ENCODE measurements at regions not wholly inside any gene's neighbourhood (a gene's known extent, or its start where the extent isn't known, plus 50 kb on each side); places are given as distances from the start of the nearest gene placed in this dataset.
A peak's percentile ranks its signal among the peaks of the same experiment; 100 is the strongest.

DNA sequence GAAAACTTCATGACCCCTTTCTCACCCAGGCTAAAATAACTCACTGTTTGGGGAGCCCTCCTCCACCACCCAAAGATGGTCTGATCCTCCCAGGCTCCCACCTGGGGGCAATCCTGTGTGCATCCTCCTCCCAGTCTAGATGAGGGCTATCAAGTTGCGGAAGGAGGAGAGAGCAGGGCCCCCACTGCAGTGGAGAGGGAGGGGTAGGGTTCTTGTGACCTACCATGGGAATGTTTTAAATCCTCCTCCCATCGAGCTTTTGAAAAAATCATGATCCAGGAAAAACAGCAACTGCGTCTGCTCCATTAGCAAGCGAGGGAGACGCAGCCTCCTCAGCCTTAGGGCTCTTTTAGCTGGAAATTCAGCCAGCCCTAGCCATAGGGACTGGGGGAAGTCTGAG lies 80.0 kb downstream of the NAV1 start:
- DNase-seq (ENCODE audit: low read depth): no peak
- TF ChIP-seq, protein P1, sequence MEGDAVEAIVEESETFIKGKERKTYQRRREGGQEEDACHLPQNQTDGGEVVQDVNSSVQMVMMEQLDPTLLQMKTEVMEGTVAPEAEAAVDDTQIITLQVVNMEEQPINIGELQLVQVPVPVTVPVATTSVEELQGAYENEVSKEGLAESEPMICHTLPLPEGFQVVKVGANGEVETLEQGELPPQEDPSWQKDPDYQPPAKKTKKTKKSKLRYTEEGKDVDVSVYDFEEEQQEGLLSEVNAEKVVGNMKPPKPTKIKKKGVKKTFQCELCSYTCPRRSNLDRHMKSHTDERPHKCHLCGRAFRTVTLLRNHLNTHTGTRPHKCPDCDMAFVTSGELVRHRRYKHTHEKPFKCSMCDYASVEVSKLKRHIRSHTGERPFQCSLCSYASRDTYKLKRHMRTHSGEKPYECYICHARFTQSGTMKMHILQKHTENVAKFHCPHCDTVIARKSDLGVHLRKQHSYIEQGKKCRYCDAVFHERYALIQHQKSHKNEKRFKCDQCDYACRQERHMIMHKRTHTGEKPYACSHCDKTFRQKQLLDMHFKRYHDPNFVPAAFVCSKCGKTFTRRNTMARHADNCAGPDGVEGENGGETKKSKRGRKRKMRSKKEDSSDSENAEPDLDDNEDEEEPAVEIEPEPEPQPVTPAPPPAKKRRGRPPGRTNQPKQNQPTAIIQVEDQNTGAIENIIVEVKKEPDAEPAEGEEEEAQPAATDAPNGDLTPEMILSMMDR (IDR thresholded peaks at IDR 0.05; ENCODE audit: insufficient read depth, low read depth, low read length, missing control alignments): no peak
- no peak overlapping the region for H3K4me3 ChIP-seq (ENCODE audit: low read length)

DNA sequence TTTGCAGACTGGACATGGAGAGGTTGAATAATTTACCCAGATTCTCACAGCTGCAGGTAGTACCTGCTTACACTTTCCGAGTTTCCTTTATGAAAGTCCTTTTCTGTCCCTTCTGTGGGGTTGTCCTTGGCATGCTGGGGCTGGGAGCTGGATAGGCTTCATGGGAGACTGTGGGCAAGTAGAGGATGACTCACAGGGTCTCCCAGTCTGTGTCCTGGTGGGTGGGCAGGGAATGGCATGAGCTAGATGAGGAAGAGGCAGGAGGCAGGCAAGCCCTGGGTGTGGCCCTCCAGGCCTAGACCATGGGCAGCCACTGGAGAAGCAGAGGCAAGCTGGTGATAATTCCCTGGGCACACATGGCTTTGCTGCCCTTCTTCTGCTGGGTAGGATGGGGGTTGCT lies 80.6 kb downstream of the NAV1 start:
- TF ChIP-seq, protein P1 (IDR thresholded peaks at IDR 0.05; ENCODE audit: insufficient read depth, low read depth, low read length, missing control alignments): no peak
- no peak overlapping the region for H3K4me3 ChIP-seq (ENCODE audit: low read length)
- DNase-seq (ENCODE audit: low read depth): no peak

DNA sequence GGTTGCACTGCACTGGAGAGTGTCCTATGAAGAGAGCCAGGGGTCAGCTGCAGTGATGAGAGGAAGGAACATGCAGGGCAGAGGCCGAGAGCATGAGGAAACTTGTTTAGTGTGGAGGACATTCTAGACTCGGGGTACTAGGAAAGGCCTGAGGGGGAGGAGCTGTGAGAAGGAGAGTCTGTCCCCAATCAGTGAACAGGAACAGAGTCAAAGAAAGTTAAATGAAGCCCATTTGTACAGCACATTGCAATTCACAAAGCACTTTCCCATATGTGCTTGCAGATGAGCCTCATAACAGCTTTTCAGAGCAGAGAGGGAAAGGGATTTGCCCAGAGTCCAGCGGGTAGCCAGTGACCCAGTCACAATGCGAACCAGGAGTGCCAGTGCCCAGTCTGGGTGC lies 83.4 kb downstream of the NAV1 start:
- TF ChIP-seq, protein P1 (IDR thresholded peaks at IDR 0.05; ENCODE audit: insufficient read depth, low read depth, low read length, missing control alignments): no peak
- no peak for DNase-seq (ENCODE audit: low read depth)
- no peak overlapping the region for H3K4me3 ChIP-seq (ENCODE audit: low read length)

DNA sequence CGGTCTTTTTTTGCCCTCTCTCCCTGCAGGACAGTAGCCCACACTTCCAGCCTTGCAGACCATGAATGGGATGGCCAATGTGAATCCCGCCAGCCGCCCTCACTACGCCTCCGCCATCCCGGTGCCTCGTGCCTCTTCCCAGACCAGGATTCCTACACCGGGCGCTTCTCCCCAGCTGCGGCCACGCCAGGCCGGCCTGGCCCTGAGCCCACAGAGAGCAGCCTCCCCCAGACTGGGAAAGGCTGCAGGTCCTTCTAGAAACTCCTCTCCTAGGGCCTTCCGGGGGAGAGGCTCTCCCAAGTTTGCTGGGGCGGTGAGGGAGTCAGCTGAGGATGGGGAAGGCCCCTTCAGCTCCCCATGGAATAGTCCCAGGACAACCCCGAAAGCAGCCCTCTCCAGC lies 83.9 kb downstream of the NAV1 start:
- H3K4me3 ChIP-seq (ENCODE audit: low read length): no peak overlapping the region
- DNase-seq (ENCODE audit: low read depth): no peak
- TF ChIP-seq, protein P1 (IDR thresholded peaks at IDR 0.05; ENCODE audit: insufficient read depth, low read depth, low read length, missing control alignments): no peak

DNA sequence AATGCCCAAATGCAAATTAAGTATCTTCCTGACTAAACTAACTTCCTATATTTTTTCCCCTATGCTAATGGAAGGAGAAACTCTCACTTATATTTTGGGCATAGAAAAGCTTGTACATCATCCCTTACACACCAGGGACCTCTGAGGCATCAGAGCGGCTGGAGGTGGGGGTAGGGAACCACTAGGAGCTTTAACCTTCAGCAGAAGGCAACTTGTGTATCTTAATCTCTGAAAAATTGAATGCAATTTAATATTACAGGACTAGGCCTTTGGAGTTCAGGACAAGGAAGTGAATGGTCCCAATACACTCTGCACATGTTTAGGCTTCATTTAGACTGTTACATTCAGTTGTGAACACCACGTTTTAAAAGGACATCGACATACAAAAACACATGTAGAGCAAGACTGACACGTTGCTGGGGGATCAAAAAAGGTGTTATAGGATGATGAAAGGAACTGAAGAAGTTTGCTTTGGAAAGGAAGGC lies 85.9 kb downstream of the NAV1 start:
- H3K4me3 ChIP-seq (ENCODE audit: low read length): no peak overlapping the region
- TF ChIP-seq, protein P1 (IDR thresholded peaks at IDR 0.05; ENCODE audit: insufficient read depth, low read depth, low read length, missing control alignments): no peak
- no peak for DNase-seq (ENCODE audit: low read depth)

DNA sequence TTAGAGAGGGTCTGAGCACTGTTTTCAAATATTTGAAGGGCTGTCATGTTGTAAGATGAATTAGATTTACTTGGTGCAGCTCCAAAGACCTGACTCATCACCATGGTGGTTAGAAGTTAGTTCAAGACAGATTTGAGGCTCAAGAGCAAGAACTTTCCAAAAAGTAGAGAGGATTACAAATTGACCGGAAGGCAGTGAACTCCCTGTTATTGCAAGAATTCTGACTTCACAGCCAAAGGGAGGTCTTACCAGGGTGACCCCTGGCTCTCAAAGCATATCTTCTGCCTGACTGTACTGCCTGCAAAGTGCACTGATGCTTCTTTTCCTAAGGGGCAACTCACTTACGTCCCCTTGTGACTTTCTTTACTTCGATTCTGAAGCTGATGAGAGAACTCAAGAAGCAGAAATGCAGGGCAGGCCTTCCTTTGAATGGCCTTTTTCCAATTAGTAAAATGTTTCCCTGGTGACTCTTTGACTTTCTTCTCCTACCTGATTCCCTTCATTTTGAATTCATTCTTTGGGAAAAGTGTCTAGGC lies 86.4 kb downstream of the NAV1 start:
- TF ChIP-seq, protein P1 (IDR thresholded peaks at IDR 0.05; ENCODE audit: insufficient read depth, low read depth, low read length, missing control alignments): no peak
- DNase-seq (ENCODE audit: low read depth): peak; percentile 29
- no peak overlapping the region for H3K4me3 ChIP-seq (ENCODE audit: low read length)

DNA sequence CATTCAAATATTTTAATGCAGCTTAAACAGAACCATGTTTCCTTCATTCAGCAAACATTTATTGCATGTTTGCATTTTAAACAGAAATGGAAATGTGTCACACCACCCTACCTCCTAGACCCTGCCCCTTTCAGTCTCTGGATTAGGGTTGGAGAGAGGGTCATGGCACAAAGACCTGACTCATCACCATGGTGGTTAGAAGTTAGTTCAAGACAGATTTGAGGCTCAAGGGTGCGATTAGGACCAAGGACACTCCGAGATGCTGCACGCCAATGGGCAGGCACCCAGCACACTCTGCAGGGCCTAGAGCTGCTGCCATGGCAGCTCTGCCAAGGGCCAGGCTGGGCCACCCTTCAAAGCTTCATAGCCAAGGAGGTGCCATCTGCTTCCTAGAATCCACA lies 86.9 kb downstream of the NAV1 start:
- TF ChIP-seq, protein P1 (IDR thresholded peaks at IDR 0.05; ENCODE audit: insufficient read depth, low read depth, low read length, missing control alignments): no peak
- DNase-seq (ENCODE audit: low read depth): no peak
- no peak overlapping the region for H3K4me3 ChIP-seq (ENCODE audit: low read length)
